SU-DHL-6 (cell line): ENCODE measurements at regions not wholly inside any gene's neighbourhood (a gene's known extent, or its start where the extent isn't known, plus 50 kb on each side); places are given as distances from the start of the nearest gene placed in this dataset.

Experiments used
- H2AFZ ChIP-seq: fragments of 200-600 bp; sonication (generic); 2 replicates; pipeline ENCODE4 v1.6.1; 2014; ENCODE audit warnings: low read depth, mild to moderate bottlenecking, moderate library complexity, mixed read lengths, antibody characterized with exemption, low read length; ENCODE audit not compliant: severe bottlenecking
- H3F3A ChIP-seq: fragments of 200-600 bp; shearing (Covaris generic); 2 replicates; pipeline ENCODE4 v1.6.0; 2016; ENCODE audit warnings: antibody characterized with exemption, mild to moderate bottlenecking; ENCODE audit not compliant: insufficient read depth
- H3K27ac ChIP-seq: fragments of 200-600 bp; sonication (generic); 2 replicates; pipeline ENCODE4 v1.5.1; 2016; ENCODE audit warnings: low read depth, mild to moderate bottlenecking, low read length, moderate library complexity, mixed read lengths
- H3K27me3 ChIP-seq: fragments of 200-600 bp; sonication (generic), shearing (Covaris generic); 2 replicates; pipeline ENCODE4 v1.6.0; 2014; ENCODE audit warnings: mild to moderate bottlenecking, low read length
- H3K36me3 ChIP-seq: fragments of 200-600 bp; sonication (generic); 2 replicates; pipeline ENCODE4 v1.6.1; 2014; ENCODE audit warnings: mild to moderate bottlenecking, low read length, mixed read lengths
- H3K4me2 ChIP-seq: fragments of 300-600, 200-600 bp; shearing (Covaris generic), sonication (generic); 2 replicates; pipeline ENCODE4 v1.6.0; 2014; ENCODE audit warnings: low read length, low read depth, mild to moderate bottlenecking; ENCODE audit not compliant: poor library complexity, severe bottlenecking
- H3K4me3 ChIP-seq: fragments of 200-600 bp; sonication (generic); 2 replicates; pipeline ENCODE4 v1.5.1; 2014; ENCODE audit warnings: antibody characterized with exemption, low read length, mild to moderate bottlenecking, mixed read lengths; ENCODE audit not compliant: insufficient read depth, poor library complexity, severe bottlenecking
- H3K79me2 ChIP-seq: fragments of 200-600 bp; sonication (generic); 2 replicates; pipeline ENCODE4 v1.6.1; 2014; ENCODE audit warnings: mild to moderate bottlenecking, low read length, moderate library complexity; ENCODE audit not compliant: insufficient read depth
- H3K9ac ChIP-seq: fragments of 200-600 bp; sonication (generic); 2 replicates; pipeline ENCODE4 v1.7.0; 2014; ENCODE audit warnings: mild to moderate bottlenecking, low read length
- H3K9me2 ChIP-seq: fragments of 200-600 bp; sonication (generic); replicated peaks from 2 replicates; pipeline ENCODE4 v1.6.1; 2014; ENCODE audit warnings: low read length; ENCODE audit not compliant: insufficient read depth
- H3K9me3 ChIP-seq: fragments of 200-600 bp; sonication (generic); 2 replicates; pipeline ENCODE4 v1.6.1; 2014; ENCODE audit warnings: low read length, mixed read lengths; ENCODE audit not compliant: insufficient read depth
- H4K20me1 ChIP-seq: fragments of 200-600 bp; sonication (generic); 2 replicates; pipeline ENCODE4 v1.6.1; 2014; ENCODE audit warnings: low read depth, mild to moderate bottlenecking, antibody characterized with exemption, low read length, moderate library complexity, mixed read lengths
- EZH2phosphoT487 ChIP-seq: fragments of 200-600 bp; sonication (generic), shearing (Covaris generic); conservative IDR thresholded peaks from 2 replicates; pipeline ENCODE4 v1.6.1; 2018; ENCODE audit warnings: mild to moderate bottlenecking, antibody characterized with exemption, low read length, moderate library complexity, mixed read lengths
- TF ChIP-seq, protein P1 (sequence below): fragments of 200-600 bp; sonication (generic); IDR thresholded peaks from one replicate; pipeline ENCODE4 v1.5.1; 2017; ENCODE audit warnings: antibody characterized with exemption, mild to moderate bottlenecking, low read length, moderate library complexity; ENCODE audit not compliant: insufficient read depth, poor library complexity, severe bottlenecking

DNA sequence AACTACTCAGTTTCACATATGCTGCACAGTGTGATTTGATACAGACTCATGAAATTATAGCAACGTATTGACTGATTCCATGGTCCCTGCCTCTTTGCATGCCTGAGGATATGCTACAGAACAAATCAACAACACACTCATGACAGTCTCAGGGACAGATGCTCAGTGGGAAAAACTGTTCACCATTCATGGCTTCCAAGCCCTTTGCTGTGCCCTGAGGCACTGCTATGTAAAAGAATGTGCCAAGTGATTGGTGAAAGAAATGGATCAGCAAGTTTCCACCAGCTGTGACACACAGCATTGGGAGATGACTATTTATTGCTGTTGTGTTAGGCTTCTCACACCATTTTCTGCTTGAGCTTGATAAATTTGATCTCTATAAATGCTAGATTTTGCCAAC, 825.6 kb upstream of the INTU start:
- Histone ChIP-seq H3K27ac (no peak overlapping the region), H3K36me3 (no peaks in the 10 kb centered on the region), H3K4me3 (no peak overlapping the region), H3K9me2 (no peaks in the 10 kb centered on the region), H3K9me3 (no peaks in the 10 kb centered on the region), H3F3A (no peaks in the 10 kb centered on the region), H3K79me2 (no peaks in the 10 kb centered on the region), H3K4me2 (no peak overlapping the region), H3K9ac (no peak overlapping the region), H3K27me3 (no peaks in the 10 kb centered on the region), H4K20me1 (no peaks in the 10 kb centered on the region), H2AFZ (no peak overlapping the region)
- TF ChIP-seq, protein P1, sequence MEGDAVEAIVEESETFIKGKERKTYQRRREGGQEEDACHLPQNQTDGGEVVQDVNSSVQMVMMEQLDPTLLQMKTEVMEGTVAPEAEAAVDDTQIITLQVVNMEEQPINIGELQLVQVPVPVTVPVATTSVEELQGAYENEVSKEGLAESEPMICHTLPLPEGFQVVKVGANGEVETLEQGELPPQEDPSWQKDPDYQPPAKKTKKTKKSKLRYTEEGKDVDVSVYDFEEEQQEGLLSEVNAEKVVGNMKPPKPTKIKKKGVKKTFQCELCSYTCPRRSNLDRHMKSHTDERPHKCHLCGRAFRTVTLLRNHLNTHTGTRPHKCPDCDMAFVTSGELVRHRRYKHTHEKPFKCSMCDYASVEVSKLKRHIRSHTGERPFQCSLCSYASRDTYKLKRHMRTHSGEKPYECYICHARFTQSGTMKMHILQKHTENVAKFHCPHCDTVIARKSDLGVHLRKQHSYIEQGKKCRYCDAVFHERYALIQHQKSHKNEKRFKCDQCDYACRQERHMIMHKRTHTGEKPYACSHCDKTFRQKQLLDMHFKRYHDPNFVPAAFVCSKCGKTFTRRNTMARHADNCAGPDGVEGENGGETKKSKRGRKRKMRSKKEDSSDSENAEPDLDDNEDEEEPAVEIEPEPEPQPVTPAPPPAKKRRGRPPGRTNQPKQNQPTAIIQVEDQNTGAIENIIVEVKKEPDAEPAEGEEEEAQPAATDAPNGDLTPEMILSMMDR, result no peak
- TF ChIP-seq EZH2phosphoT487, result no peak

DNA sequence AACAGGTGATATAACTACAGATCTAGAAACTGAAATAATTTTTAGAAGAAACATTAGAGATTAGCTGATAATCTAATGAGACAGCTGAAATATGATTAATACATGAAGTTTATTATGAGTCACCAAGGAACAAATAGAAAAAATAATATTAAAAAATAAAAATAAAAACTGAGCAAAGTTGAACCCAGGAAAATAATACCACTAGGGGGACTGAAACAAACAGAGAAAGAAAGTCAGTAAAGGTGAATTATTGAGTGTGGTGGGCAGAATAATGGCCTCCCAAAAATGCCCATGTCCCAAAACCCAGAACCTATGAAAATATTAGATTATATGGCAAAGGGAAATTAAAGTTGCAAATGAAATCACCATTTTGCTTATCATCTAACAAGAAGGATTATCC, 820.7 kb upstream of the INTU start:
- Histone ChIP-seq H3K4me3 (no peak overlapping the region), H3K4me2 (no peak overlapping the region), H3F3A (no peaks in the 10 kb centered on the region), H4K20me1 (no peaks in the 10 kb centered on the region), H3K36me3 (no peaks in the 10 kb centered on the region), H3K27ac (no peak overlapping the region), H3K9me3 (no peaks in the 10 kb centered on the region), H3K79me2 (no peaks in the 10 kb centered on the region), H2AFZ (no peak overlapping the region), H3K9ac (no peak overlapping the region), H3K9me2 (no peaks in the 10 kb centered on the region), H3K27me3 (no peaks in the 10 kb centered on the region)
- TF ChIP-seq, protein P1, result no peak
- TF ChIP-seq EZH2phosphoT487, result no peak

DNA sequence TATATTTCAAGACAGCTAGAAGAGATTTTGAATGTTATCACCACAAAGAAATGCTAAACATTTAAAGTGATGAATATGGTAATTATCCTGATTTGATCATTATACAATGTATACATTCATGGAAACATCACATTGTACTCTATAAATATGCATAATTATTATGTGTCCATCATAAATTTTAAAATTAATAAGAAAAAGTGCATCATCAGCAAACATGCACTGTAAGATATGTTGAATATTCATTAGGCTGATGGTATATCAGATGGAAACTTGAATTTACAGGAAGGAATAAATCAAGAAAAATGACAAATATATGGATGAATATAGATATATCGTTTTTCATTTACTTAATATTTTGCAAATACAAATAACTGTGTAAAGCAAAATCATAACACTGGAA, 812.1 kb upstream of the INTU start:
- H3K79me2 ChIP-seq, result no peaks in the 10 kb centered on the region
- no peaks in the 10 kb centered on the region for H4K20me1 ChIP-seq
- no peaks in the 10 kb centered on the region for H3K9me3 ChIP-seq
- no peak for TF ChIP-seq EZH2phosphoT487
- TF ChIP-seq, protein P1, result no peak
- H3K4me3 ChIP-seq, result no peak overlapping the region
- no peak overlapping the region for H3K4me2 ChIP-seq
- no peaks in the 10 kb centered on the region for H3K36me3 ChIP-seq
- H3K27me3 ChIP-seq, result no peaks in the 10 kb centered on the region
- no peak overlapping the region for H3K9ac ChIP-seq
- no peaks in the 10 kb centered on the region for H3F3A ChIP-seq
- no peaks in the 10 kb centered on the region for H3K9me2 ChIP-seq
- H3K27ac ChIP-seq, result no peak overlapping the region
- H2AFZ ChIP-seq, result no peak overlapping the region

DNA sequence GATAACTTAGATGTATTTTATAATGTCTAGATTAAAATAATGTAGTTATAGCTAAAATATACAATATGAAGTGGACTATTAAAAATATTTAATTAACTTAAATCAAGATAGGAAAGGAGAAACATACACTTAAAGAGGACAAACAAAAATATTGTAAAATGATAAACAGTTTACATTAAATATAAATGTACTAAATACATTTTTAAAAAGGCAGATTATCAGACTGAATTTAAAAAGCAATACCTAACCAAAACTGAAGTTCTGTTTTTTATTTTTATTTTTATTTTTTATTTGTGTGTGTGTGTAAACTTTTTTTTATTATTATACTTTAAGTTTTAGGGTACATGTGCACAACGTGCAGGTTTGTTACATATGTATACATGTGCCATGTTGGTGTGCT, 811.6 kb upstream of the INTU start:
- no peak for TF ChIP-seq EZH2phosphoT487
- TF ChIP-seq, protein P1, result no peak
- Histone ChIP-seq H3K4me2 (no peak overlapping the region), H3K27me3 (no peaks in the 10 kb centered on the region), H4K20me1 (no peaks in the 10 kb centered on the region), H3K79me2 (no peaks in the 10 kb centered on the region), H2AFZ (no peak overlapping the region), H3K9ac (no peak overlapping the region), H3F3A (no peaks in the 10 kb centered on the region), H3K36me3 (no peaks in the 10 kb centered on the region), H3K9me3 (no peaks in the 10 kb centered on the region), H3K27ac (no peak overlapping the region), H3K9me2 (no peaks in the 10 kb centered on the region), H3K4me3 (no peak overlapping the region)
